ENCODE measurements at regions not wholly inside any gene's neighbourhood (a gene's known extent, or its start where the extent isn't known, plus 50 kb on each side); places are given as distances from the start of the nearest gene placed in this dataset.

- WGBS (ENCODE audit: insufficient coverage), result 39% methylated on average over 4 of the region's 8 CpGs
- DNase-seq, result peak; percentile 66
- H3K4me3 ChIP-seq (ENCODE audit: low read length), result no peak overlapping the region
These were observed 478.4 kb downstream of the TOX3 start for GRCh38 chr16:52068447-52069074.

GRCh38 chr16:52066962-52067361 is 480.0 kb downstream of the TOX3 start:
- no peak for DNase-seq
- WGBS (ENCODE audit: insufficient coverage), result 62% methylated on average over 1 of the region's 2 CpGs
- Histone ChIP-seq H3K9me3 (replicated peaks; ENCODE audit: control insufficient read depth, low read depth, low read length) (no peaks in the 10 kb centered on the region), H3K4me3 (ENCODE audit: low read length) (no peak overlapping the region), H3K27ac (ENCODE audit: low read length) (no peak overlapping the region), H3K4me1 (ENCODE audit: control insufficient read depth, insufficient read depth, low read length) (peaks cover 2% of the 10 kb centered on the region), H3K27me3 (ENCODE audit: control insufficient read depth, insufficient read depth, low read length) (no peaks in the 10 kb centered on the region), H3K36me3 (ENCODE audit: control insufficient read depth, insufficient read depth, low read length) (no peaks in the 10 kb centered on the region)

More at GRCh38 chr16:52068447-52069074, 478.4 kb downstream of the TOX3 start:
- no peaks in the 10 kb centered on the region for H3K36me3 ChIP-seq (ENCODE audit: control insufficient read depth, insufficient read depth, low read length)
- peaks cover 2% of the 10 kb centered on the region for H3K4me1 ChIP-seq (ENCODE audit: control insufficient read depth, insufficient read depth, low read length)
- no peaks in the 10 kb centered on the region for H3K9me3 ChIP-seq (replicated peaks; ENCODE audit: control insufficient read depth, low read depth, low read length)
- no peak overlapping the region for H3K27ac ChIP-seq (ENCODE audit: low read length)
- no peaks in the 10 kb centered on the region for H3K27me3 ChIP-seq (ENCODE audit: control insufficient read depth, insufficient read depth, low read length)

DNA sequence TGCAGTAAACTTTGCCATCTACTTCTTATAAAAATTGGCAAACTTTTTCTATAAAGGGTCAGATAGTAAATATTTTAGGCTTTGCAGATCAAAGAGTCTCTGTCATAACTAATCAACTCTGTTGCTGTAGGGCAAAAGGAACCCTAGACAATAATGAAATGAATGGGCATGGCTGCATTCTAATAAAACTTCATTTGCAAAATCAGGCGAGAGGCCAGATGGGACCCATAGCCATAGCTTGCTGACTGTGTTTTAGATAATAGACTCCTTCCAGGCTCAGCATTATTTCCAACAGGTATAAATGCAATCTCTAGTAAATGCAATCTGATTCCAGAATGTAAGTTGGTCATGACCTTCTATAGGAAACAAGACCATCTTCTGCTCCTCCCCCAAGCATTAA is 490.7 kb downstream of the TOX3 start:
- no peaks in the 10 kb centered on the region for H3K36me3 ChIP-seq (ENCODE audit: control insufficient read depth, insufficient read depth, low read length)

GRCh38 chr16:52055381-52055780 is 491.6 kb downstream of the TOX3 start:
- Histone ChIP-seq H3K4me1 (ENCODE audit: control insufficient read depth, insufficient read depth, low read length) (no peaks in the 10 kb centered on the region), H3K4me3 (ENCODE audit: low read length) (no peak overlapping the region), H3K36me3 (ENCODE audit: control insufficient read depth, insufficient read depth, low read length) (no peaks in the 10 kb centered on the region), H3K27ac (ENCODE audit: low read length) (no peak overlapping the region), H3K27me3 (ENCODE audit: control insufficient read depth, insufficient read depth, low read length) (no peaks in the 10 kb centered on the region), H3K9me3 (replicated peaks; ENCODE audit: control insufficient read depth, low read depth, low read length) (no peaks in the 10 kb centered on the region)
- DNase-seq, result no peak
- WGBS (ENCODE audit: insufficient coverage), result no CpG with 5 or more reads among the region's 2 CpGs

More for the DNA sequence above, 490.7 kb downstream of the TOX3 start:
- DNase-seq, result no peak
- Histone ChIP-seq H3K4me1 (ENCODE audit: control insufficient read depth, insufficient read depth, low read length) (no peaks in the 10 kb centered on the region), H3K9me3 (replicated peaks; ENCODE audit: control insufficient read depth, low read depth, low read length) (no peaks in the 10 kb centered on the region), H3K4me3 (ENCODE audit: low read length) (no peak overlapping the region), H3K27ac (ENCODE audit: low read length) (no peak overlapping the region), H3K27me3 (ENCODE audit: control insufficient read depth, insufficient read depth, low read length) (no peaks in the 10 kb centered on the region)
- WGBS (ENCODE audit: insufficient coverage), result no CpG with 5 or more reads among the region's 1 CpG

DNA sequence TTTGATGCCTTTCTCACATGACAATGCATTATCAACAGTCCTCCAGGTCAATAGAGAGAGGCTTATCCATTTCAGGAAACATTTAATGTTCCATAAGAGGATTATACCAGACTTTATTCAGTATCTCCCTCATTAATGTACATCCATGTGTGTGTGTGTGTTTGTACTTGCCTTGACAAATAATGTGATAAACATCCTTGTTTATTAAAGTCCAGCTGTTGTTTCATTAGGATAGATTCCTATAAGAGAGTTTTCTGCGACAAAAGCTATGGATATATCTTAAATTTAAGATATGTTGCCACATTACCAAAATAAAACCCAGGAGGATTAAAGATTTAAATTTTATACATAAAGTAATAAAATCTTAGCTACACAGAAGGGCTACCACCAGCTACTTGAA is 492.6 kb downstream of the TOX3 start:
- no peaks in the 10 kb centered on the region for H3K27me3 ChIP-seq (ENCODE audit: control insufficient read depth, insufficient read depth, low read length)
- H3K4me3 ChIP-seq (ENCODE audit: low read length), result no peak overlapping the region
- no peak for DNase-seq
- no peaks in the 10 kb centered on the region for H3K36me3 ChIP-seq (ENCODE audit: control insufficient read depth, insufficient read depth, low read length)
- no peak overlapping the region for H3K27ac ChIP-seq (ENCODE audit: low read length)
- H3K4me1 ChIP-seq (ENCODE audit: control insufficient read depth, insufficient read depth, low read length), result no peaks in the 10 kb centered on the region
- no peaks in the 10 kb centered on the region for H3K9me3 ChIP-seq (replicated peaks; ENCODE audit: control insufficient read depth, low read depth, low read length)
- WGBS (ENCODE audit: insufficient coverage), result no CpG with 5 or more reads among the region's 1 CpG

DNA sequence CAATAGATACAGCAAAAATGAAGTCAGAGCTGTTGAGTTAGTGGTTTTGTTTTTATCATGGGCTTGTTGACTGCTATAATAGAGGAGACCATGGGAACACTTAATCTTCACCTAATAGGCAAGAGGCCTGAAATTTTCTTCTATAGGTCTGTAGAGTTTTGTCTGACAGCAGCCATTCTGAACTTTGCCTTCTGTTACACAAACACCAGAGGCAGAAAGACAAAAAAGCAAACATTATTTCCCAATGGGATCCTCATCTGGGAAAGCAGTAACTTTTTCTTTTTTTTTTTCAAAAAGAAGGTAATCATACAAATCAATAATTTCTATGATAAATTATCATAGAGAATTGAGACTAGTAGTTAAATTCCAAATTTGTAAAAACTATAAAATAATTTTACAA is 494.1 kb downstream of the TOX3 start:
- Histone ChIP-seq H3K27me3 (ENCODE audit: control insufficient read depth, insufficient read depth, low read length) (no peaks in the 10 kb centered on the region), H3K9me3 (replicated peaks; ENCODE audit: control insufficient read depth, low read depth, low read length) (no peaks in the 10 kb centered on the region), H3K27ac (ENCODE audit: low read length) (no peak overlapping the region), H3K4me1 (ENCODE audit: control insufficient read depth, insufficient read depth, low read length) (no peaks in the 10 kb centered on the region), H3K36me3 (ENCODE audit: control insufficient read depth, insufficient read depth, low read length) (no peaks in the 10 kb centered on the region), H3K4me3 (ENCODE audit: low read length) (no peak overlapping the region)
- no peak for DNase-seq

DNA sequence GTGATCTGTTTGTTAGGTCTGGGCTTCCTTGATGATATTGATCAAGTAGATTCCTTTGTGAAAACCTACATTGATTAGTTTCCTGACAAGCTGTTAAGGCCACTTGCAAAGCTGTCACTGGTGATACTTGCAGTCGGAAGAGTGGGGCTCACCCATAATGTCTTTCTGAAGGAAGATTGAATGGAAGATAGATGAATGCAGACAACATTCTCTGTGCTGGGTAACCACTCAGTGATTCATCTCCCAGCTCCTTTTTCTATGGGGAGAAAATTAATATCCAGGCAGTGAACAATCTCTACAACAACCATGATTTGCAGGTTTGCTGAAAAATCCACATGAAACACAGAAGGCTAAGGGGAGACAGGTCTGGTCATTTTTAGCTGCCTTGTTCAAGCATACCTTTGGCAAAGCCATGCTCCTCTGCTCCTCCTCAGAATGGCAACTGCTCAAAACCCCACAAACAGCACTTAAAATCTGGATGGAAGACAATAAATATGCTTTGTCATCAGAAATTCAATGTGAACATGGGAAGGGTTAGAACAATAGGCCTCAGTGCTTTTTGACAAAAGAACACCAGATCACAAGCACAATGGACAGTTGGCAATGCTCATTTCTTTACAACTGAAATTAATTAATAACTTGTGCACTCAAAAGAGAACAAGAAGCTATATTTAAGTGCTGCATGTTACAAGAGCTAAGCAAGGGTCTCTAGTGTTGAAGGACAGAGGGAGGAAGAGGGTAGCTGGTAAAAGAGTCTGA is 495.4 kb downstream of the TOX3 start:
- H3K4me1 ChIP-seq (ENCODE audit: control insufficient read depth, insufficient read depth, low read length), result no peaks in the 10 kb centered on the region
- no peak overlapping the region for H3K27ac ChIP-seq (ENCODE audit: low read length)
- H3K4me3 ChIP-seq (ENCODE audit: low read length), result no peak overlapping the region
- 100% methylated on average over 1 of the region's 1 CpG for WGBS (ENCODE audit: insufficient coverage)
- H3K27me3 ChIP-seq (ENCODE audit: control insufficient read depth, insufficient read depth, low read length), result no peaks in the 10 kb centered on the region
- DNase-seq, result no peak
- no peaks in the 10 kb centered on the region for H3K36me3 ChIP-seq (ENCODE audit: control insufficient read depth, insufficient read depth, low read length)
- peaks cover 1% of the 10 kb centered on the region for H3K9me3 ChIP-seq (replicated peaks; ENCODE audit: control insufficient read depth, low read depth, low read length)

GRCh38 chr16:52050418-52050817 is 496.5 kb downstream of the TOX3 start:
- no CpG with 5 or more reads among the region's 2 CpGs for WGBS (ENCODE audit: insufficient coverage)
- Histone ChIP-seq H3K27ac (ENCODE audit: low read length) (no peak overlapping the region), H3K4me3 (ENCODE audit: low read length) (no peak overlapping the region), H3K4me1 (ENCODE audit: control insufficient read depth, insufficient read depth, low read length) (no peaks in the 10 kb centered on the region), H3K9me3 (replicated peaks; ENCODE audit: control insufficient read depth, low read depth, low read length) (peaks cover 2% of the 10 kb centered on the region), H3K27me3 (ENCODE audit: control insufficient read depth, insufficient read depth, low read length) (no peaks in the 10 kb centered on the region), H3K36me3 (ENCODE audit: control insufficient read depth, insufficient read depth, low read length) (no peaks in the 10 kb centered on the region)
- DNase-seq, result no peak

GRCh38 chr16:52035436-52035835 is 511.5 kb downstream of the TOX3 start:
- Histone ChIP-seq H3K4me1 (ENCODE audit: control insufficient read depth, insufficient read depth, low read length) (no peaks in the 10 kb centered on the region), H3K36me3 (ENCODE audit: control insufficient read depth, insufficient read depth, low read length) (no peaks in the 10 kb centered on the region), H3K4me3 (ENCODE audit: low read length) (no peak overlapping the region), H3K27me3 (ENCODE audit: control insufficient read depth, insufficient read depth, low read length) (no peaks in the 10 kb centered on the region), H3K27ac (ENCODE audit: low read length) (no peak overlapping the region), H3K9me3 (replicated peaks; ENCODE audit: control insufficient read depth, low read depth, low read length) (no peaks in the 10 kb centered on the region)
- WGBS (ENCODE audit: insufficient coverage), result no CpG with 5 or more reads among the region's 2 CpGs
- DNase-seq, result no peak

GRCh38 chr16:52034830-52035229 is 512.1 kb downstream of the TOX3 start:
- Histone ChIP-seq H3K4me3 (ENCODE audit: low read length) (no peak overlapping the region), H3K27ac (ENCODE audit: low read length) (no peak overlapping the region), H3K9me3 (replicated peaks; ENCODE audit: control insufficient read depth, low read depth, low read length) (no peaks in the 10 kb centered on the region), H3K36me3 (ENCODE audit: control insufficient read depth, insufficient read depth, low read length) (no peaks in the 10 kb centered on the region), H3K4me1 (ENCODE audit: control insufficient read depth, insufficient read depth, low read length) (no peaks in the 10 kb centered on the region), H3K27me3 (ENCODE audit: control insufficient read depth, insufficient read depth, low read length) (no peaks in the 10 kb centered on the region)
- DNase-seq, result no peak
